Left hindlimb (tissue), 1 donor: ENCODE measurements at regions not wholly inside any gene's neighbourhood (a gene's known extent, or its start where the extent isn't known, plus 50 kb on each side); places are given as distances from the start of the nearest gene placed in this dataset.
"Not testable (repeated sequence)": the region's sequence is repeated elsewhere in the genome, so short reads cannot be mapped to it uniquely, and the experiment has no call there.

ENCODE experiments used
- DNase-seq: peaks from one replicate; pipeline ENCODE4 v3.0.0-alpha.2; 2018

DNA sequence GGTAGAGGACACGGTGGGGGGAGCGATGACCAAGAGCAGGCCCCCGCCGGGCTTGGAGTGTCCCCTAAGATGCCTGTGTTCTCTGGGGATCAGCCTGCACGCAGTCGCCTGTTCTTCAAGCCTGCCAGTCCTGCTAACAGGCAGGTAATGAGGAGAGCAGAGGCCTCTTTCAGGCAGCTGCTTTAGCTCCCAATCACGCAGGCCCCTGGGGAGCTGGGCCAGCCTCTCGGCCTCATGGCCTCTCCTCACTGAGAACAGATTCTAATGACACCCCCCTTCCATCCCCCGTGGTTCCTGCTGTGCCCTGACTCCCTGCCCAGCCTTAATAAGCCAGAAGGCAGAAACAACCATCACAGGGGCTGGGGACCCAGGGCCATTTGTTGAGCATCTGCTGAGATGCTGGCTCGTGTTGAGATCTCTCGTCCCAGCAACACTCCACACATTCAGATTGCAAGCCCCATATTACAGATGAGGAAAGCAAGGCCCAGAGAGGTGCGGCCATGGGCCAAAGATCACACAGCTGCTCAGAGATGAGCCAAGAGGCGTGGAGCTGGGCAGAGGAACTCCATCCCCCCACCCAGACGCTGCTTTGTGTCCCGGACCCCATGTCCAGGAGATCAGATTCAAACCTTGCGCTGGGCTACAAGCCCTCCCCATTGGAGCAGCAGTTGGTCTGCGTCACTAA lies 71.6 kb upstream of the CASZ1 start:
- DNase-seq, result no peak

DNA sequence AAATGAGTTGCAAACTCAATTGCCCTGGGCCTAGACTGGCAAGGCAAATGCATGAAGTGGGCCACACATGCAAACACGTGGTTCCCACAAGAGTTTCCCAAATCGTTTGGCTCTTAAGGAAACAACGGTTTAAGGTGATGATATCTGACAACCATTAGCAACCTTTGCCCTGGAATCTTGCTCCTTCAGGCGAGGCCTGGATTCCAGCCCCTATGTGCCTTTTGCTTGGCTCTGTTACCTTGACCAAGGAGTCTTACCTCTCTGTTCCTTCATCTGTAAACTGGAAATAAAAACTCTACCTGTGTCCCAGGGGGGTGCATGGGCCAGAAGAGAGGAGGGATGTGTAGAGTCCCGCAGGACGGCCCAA lies 72.1 kb upstream of the CASZ1 start:
- DNase-seq, result no peak

DNA sequence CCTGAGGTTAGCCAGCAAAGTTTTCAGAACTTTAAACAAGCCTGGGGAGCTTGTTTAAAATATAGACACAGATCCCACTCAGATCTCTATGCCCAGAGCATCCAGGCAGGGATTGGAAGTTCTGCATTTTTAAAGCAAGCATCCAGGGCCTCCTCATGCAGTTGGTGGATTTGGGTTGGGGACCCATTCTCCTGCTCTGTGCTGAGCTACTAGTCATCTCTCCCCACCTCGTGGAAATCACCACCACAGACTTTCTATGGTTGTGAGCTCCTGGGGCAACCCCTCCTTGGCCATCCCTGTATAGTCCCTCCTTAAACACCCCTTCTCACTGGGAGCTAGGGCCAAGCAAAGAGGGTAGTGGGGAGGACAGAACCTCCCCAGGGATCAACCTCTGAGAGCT lies 73.5 kb upstream of the CASZ1 start:
- DNase-seq, result no peak

DNA sequence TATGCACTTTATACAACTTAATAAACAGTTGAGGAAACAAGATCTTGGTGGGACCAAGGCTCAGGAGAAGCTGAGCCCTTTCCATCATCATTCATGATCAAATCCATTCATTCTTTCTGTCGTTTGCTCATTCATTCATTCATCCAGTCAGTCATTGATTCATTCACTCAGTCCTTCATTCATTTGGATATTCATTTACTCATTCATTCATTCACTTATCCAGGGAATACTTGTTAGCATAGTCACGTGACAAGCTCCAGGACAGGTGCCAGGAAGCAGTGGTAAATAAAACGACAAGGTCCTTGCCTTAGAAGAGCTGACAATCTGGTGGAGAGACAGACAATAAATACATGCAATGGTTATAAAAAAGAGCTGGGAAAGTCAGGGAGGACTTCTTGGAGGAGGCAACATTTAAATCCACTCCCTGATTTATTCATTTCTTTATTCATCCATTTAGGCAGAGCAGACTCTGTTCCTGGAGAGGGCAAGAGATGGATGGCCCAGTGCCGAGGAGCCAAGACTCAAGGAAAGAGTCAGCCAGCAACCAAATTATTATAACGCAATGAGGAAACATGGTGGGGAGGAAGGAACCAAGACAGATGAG lies 74.1 kb upstream of the CASZ1 start:
- no peak for DNase-seq

DNA sequence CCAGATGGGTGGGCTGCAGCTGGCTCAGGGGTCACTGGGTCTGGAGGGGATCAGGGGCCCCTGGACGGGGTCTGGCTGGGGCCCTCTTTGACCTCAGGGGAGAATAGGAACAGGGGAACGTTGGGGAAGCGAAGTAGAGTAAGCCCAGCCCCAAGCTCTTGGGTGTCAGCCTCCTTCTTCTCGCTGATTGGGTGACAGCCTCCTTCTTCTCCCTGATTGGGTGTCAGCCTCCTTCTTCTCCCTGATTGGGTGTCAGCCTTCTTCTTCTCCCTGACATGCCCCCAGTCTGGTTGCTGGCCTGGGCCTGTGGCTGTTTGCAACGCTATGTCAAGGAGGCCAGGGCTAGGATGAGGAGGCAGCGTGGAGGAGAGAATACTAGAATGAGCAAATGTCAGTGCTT lies 76.7 kb upstream of the CASZ1 start:
- DNase-seq, result no peak

DNA sequence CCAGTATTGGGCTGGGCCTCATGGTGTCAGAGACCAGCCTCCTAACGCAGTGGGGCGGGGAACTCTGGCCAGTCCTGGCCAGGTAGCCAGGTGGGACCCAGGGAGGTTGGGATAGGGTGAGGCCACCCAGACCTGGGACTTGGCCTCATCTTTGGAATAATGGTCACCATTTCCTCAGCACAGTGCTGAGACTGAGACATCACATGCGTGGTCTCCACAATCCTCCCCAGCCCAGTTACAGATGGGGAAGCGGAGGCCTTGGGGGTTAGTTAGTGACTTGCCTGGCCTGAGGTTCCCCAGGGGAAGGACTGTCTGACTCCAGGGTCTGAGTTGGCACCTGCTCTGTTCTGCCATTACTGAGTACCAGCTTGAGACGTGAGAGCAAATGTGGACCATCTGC lies 77.9 kb upstream of the CASZ1 start:
- DNase-seq, result no peak

DNA sequence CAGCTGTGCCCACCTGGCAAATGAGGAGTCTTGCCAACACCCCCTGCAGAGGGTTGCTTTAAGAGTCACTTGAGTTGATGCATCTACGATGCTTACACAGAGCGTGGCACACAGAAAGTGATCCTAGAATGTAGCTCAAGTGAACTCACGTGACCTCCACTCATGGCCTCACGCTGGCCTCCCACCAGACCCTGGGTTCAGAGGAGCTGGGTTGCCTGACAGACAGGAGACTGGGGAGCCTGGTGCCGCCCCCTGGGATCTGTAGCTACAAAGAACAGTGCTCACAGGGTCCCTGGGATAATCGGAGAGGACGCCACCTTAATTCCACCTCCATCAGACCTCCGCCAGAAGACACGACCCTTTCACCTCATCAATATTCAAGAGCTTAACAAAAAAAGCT lies 81.4 kb upstream of the CASZ1 start:
- no peak for DNase-seq

DNA sequence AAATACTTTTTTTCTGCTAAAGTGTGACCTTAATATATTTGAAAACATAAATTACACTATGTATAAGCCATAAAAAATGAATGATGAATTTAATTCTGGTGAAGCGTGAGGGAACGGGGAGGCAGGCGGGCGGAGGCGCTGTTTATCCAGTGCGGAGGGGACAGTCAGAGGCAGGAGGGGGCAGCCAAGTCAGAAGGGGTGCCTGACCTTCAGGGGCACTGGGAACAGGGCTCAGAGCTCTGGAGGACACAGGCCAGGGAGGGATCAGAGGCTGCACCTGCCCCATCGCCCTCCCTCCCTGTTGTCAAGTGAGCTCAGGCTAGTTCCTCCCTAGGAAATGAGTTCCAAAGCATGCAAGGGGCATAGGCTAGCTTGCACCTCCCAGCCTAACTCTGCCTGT lies 82.0 kb upstream of the CASZ1 start:
- no peak for DNase-seq

DNA sequence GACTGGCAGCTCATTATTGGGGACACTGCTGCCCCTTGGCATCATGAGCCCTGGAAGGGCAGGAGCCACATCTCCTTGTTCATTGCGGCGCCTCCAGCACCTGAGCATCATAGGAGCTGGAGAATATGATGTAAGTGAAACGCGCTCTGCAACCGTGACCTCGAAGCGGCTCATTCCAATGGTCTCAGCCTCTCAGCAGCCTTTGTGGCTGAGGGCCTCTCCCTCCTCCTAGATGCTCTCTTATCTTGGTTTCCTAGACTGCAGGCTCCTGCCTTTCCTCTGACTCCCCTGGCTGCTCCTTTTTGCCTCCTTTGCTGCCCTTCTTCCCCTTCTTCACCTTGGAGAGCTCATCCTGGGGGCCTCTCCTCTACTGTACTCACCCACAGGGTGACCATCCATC lies 83.6 kb upstream of the CASZ1 start:
- no peak for DNase-seq

DNA sequence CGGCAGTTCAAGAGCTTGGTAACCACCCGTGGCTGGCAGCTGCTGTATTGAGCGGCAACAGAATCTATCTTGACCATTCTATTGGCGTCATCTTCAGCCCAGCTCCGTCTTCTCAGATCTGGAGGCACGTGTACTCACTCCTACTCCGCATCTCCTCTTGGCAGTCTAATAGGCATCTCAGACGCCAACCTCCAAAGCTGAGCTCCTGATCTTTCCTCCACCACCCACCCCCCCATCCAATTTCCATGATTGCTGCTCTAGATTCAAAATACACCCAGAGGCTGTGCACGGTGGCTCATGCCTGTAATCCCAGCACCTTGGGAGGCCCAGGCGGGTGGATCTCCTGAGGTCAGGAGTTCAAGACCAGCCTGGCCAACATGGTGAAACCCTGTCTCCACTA lies 84.6 kb upstream of the CASZ1 start:
- no peak for DNase-seq

DNA sequence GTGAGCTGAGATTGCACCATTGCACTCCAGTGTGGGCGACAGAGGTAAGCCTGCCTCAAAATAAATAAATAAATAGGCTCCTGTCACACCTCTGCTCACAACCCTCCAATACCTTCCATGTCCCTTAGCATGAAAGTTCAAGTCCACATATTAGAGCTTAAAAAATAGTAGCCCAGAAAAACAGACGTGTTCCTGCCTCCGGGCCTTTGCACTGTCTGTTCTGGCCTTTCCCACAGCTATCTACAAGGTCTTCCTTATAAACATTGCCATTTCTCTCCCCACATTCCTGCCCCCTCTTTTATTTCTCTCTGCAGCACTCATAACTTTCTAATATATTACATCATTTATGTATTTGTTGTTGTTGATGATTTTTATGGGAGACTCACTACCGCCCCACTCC lies 85.6 kb upstream of the CASZ1 start:
- DNase-seq, result no peak

DNA sequence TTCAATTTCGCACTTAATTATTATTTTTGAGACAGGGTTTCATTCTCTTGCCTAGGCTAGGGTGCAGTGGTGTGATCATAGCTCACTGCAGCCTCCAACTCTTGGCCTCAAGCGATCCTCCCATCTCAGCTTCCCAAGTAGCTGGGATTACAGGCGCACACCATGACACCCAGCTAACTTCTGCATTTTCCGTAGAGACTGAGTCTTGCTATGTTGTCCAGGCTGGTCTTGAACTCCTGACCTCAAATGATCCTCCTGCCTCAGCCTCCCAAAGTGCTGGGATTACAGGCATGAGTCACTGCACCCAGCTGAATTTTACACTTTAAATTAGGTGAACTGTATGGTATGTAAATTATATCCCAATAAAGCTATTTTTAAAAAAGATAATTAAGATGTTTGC lies 90.6 kb upstream of the CASZ1 start:
- not testable (repeated sequence) for DNase-seq

DNA sequence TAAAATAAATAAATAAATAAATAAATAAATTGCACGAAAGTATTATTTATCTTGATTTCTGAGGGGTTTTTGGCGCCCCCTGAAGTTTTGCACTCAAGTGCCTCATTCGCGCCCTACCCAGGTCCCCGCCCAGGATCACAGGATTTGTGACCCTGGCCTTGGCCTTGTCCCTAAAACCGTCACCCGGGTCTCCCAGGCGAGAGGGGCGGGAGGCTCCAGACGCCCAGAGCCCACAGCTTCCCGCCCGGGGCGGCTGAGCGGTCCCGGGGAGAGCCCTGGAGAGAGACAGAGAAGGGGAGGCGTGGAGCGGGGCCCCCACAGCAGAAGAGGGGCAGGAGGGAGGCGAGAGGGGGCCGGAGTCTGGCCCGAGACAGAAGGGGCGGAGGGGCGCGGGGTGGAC lies 91.8 kb upstream of the CASZ1 start:
- DNase-seq, result no peak

DNA sequence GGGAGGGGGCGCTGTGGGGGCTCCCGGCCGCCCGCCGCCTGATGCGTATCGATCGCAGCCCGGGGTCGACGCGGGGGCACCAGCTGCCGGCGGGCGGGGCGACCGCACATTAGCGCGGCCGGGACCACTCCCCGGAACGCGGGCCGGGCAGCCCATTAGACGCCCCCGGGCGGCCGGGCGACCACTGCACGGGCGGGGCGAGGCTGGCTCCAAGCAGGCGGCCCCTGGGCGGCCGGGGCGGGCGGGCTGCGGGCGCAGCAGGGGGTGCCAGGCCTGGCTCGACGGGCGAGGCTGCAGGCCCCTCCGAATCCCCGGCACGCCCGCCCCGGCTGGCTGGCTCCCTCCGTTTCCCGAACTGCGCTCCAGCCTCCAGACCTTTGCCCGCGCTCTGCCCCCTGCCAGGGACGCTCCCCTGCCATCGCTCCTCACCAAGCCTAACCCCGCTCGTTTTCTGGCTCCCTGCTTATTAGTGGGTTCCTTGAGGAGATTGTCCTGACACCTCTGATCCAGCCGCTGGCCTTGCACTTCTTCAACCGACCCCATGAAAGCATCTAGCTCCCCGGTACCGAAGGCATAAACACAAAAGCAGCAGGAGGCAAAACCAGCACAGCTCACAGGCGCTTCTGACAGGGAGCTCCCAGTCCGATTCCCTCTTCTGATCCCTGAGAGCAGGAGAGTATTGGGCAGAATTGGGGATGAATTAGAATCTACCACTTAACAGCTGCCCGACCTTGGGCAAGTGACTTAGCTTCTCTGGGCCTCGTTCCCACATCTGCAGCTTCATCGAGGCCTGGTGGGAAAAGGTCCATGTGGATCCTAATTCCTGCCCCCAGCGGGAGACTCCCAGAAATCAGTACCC lies 92.6 kb upstream of the CASZ1 start:
- DNase-seq, result no peak

DNA sequence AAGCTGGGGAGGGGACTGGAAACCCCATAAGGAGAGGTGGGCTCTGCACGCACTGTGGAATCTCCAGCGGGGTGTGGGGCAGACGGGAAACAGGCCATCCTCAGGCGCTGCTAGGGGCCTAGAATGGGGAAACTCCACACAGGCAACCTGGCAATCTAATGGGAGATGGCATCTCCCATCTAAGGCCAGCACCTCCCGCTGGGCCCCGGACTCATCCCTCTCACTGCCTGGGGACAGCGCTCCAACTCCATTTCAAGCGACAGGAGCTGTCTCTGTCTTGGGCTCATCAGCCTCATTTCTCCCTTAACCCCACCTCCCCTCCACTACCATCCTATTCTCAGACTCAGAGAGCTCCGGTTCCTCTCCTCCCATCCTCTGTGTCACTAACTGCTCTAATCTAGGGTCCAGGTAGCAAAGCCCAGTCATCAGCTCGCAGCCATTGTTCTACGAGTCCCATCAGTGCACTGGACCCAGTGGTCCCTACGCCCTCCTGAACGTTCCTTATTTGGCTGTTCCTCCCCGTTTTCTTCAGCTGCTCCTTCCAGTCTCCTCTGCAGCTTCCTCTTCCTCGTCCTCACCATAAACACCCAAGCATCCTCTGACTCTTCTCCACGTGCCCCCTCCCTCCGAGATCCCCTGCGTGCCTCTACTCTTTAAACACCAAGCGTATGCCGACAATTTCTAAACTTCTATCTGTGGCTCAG lies 93.4 kb upstream of the CASZ1 start:
- DNase-seq, result no peak

DNA sequence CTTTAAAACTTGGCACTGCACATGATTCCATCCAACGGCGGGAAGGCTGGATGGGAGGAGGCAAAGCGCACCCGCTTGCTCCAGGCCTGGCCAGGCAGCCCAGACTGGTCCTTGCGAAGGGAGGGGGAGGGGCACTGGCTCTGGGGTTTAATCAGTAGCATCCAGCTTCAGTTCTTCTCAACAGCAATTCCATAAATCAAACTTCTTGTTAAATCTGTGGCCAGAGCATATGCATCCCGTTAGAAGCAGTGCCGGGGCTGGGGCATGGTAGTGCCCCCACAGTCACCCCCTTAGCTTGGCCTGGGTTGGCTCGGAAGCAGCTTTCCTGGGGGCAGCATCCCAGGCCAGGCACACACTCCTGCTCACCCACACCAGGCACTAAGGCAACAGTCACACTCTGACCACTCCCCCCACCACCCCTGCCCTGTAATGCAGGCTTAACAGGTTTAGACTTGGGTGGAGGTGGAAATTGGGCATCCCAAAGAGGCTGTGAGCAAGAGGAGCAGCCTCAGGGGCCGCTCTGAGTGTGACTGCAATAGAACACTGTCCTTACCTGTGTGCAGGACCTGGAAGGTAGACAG lies 94.1 kb upstream of the CASZ1 start:
- no peak for DNase-seq

DNA sequence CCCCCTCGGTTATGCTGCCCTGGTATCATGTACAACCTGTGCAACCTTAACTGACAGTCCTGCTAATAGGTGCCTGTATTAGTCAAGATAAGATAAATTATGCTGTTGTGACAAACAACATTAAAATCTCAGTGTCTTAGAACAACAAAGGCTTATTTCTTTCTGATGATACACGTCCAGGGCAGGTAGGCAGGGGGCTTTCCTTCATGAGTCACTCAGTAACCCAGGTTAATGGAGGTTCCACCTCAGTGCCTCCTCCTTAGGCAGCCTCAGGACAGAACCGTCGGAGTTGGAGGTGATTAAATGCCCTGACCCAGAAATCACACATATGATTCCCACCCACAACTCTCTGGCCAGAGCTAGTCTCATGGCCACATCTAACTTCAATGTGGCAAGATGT lies 94.6 kb upstream of the CASZ1 start:
- DNase-seq, result no peak

DNA sequence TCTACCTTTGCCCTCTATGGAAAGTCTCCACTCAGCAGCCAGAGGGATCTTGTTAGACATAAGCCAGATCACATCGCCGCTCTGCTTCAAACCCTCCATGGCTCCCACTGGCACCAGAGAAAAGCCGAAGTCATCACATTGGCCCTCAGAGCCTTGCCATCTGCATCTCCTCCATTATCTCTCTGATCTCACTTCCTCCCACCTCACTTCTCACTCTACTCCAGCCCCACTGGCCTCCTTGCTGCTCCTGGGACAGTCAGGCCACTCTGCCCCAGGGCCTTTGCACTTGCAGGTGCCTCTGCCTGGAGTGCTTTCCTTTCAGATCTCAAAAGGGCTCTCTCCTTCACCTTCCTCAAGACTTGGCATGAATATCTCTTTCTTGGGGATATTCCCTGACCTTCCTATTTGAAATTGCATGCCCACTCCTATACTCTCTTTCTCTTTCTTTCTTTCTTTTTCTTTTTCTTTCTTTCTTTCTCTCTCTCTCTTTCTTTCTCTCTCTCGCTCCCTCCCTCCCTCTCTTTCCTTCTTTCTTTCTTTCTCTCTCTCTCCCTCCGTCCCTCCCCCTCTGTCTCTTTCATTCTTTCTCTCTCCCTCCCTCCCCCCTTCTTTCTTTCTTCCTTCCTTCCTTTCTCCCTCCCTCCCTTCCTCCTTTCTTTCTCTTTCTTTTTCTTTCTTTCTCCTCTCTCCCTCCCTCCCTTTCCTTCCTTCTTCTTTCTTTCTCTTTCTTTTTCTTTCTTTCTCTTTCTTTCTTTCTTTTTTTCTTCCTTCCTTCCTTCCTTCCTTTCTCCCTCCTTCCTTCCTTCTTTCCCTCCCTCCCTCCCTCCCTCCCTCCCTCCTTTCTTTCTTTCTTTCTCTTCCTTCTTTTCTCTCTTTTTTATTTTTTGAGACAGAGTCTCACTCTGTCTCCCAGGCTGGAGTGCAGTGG lies 96.0 kb upstream of the CASZ1 start:
- no peak for DNase-seq

DNA sequence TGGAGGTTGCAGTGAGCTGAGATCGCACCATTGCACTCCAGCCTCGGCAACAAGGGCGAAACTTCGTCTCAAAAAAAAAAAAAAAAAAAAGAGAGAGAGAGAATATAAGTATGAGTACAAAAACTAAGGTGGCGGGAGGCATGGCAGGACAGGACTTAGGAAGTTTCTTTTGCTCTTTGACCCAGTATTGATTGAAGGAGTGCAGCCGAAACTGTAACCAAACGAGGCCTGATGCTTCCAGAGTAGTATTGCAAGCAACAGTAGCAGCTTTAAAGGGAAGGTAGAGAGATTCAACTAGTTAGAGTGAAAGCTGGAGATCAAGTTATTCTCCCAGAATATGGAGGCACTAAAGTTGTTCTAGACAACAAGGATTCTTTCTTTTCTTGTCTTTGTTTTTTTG lies 99.2 kb upstream of the CASZ1 start:
- no peak for DNase-seq

DNA sequence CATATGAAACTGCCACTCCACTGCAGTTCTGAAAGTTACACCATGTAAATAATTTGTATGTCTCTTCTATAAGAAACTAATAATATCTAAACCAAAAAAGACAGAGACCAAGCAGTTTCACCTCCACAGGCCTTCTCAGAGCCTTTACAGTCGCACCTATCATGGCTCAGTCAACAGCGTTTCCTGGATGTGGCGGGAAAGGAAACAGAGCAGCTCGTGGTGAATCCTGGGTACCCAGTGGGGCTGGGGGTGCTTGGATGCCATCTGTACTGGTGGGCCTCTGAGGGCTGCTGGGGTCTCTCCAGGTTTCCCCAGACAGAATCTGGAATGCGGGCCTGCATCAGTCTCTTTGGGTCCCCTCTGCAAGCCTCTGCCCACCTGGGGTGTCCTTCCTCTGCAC lies 100.2 kb upstream of the CASZ1 start:
- no peak for DNase-seq

DNA sequence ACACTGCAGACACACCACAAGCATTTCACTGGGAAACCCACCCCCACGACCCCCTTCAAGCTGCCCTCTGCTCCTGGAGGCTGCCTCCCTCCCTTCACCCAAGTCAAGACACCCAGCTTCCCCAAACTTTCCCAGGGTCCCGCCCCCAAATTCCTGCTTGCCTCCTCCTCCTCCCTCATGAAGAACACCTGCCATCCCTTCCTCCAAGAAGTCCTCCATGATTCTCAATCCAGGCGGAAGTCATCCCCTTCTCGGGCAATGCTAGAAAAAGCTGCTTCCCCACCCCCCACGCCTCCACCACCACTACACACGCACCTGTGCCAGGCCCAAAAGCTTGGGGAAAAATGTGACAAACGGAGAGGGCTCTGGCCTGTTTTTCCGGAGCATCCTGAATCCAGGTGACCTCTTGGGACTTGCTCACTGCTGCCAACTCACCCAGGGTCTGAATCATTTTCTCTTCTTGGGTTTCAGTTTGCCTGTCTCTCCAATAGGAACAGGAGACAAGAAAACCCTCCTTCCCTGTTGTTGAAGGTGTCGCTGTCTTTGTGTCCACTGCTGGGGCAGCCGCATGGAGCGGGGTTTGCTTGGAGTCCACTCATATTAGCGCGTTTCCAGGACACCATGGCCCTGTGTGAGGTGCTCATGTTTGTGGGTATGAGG lies 101.0 kb upstream of the CASZ1 start:
- DNase-seq, result no peak
